ENCODE measurements at regions not wholly inside any gene's neighbourhood (a gene's known extent, or its start where the extent isn't known, plus 50 kb on each side); places are given as distances from the start of the nearest gene placed in this dataset.

DNA sequence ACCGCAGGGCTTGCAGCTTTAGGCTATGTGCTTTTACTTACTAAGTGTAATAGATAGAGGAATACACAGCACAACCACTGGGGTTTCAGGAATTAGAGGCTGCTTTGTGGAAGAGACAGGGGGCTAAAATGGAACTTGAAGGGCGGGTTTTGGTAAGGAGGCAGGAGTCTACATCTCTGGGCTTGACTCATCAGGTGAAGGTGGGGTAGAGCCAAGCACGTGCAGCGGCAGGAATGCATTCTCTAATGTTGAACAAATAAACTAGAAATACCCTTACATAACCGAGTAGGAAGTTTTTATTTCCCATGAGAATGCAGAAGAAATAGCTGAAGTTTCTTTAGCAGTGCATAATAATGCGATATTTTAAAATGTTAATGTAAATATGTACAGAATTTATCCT, 673.8 kb upstream of the SALL3 start:
- TF ChIP-seq CTCF (IDR thresholded peaks at IDR 0.05), result no peak
- no peak for TF ChIP-seq POLR2AphosphoS5 (IDR thresholded peaks at IDR 0.05)

All from sigmoid colon (tissue), 4 donors.